ENCODE measurements at regions not wholly inside any gene's neighbourhood (a gene's known extent, or its start where the extent isn't known, plus 50 kb on each side); places are given as distances from the start of the nearest gene placed in this dataset.

DNA sequence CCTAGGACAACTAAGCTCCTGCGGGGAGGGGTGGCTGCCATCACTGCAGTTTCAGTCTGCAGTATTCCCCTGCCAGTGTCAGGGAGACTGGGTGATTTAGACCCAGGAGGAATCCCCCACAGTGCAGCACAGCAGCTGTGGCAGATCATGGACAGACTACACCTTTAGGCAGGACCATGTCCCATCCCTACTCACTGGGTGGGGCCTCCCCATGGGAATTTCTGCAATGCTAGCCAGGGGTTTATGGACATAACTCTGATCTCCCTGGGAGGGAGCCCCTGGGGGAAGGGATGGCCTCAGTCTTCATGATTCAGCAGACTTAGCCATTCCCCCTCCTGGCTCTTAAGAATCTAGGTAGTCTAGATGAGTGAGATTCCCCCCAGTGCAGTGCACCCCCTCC, 130.1 kb upstream of the STAC start:
- TF ChIP-seq CTCF (IDR thresholded peaks at IDR 0.05), result no peak
- no peak for TF ChIP-seq POLR2A (IDR thresholded peaks at IDR 0.05)

Measured in upper lobe of left lung (tissue), 4 donors.